ENCODE measurements at regions not wholly inside any gene's neighbourhood (a gene's known extent, or its start where the extent isn't known, plus 50 kb on each side); places are given as distances from the start of the nearest gene placed in this dataset.

DNA sequence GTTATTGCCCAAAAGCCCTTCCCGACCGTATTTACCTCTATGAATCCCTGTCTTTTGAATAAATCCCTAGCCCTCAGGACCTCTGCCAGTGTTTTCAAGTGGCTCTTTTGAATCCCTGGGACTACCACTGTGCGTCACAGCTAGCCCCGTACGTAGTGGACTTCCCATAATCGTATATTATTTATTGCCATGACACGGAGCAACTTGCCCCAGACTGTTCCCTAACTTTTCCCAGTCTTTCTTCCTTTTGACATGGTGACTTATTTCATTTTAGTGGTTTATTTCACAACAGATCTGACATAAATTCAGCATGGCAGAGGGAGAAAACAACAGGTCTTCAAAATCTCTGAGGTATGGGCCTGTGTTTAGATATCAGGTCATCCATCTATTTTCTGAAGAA lies 318.6 kb upstream of the KLF6 start:
- TF ChIP-seq SPI1 (IDR thresholded peaks at IDR 0.05; ENCODE audit: borderline replicate concordance, low read depth, low read length) = no peak
- TF ChIP-seq CCAR2 (IDR thresholded peaks at IDR 0.05; ENCODE audit: low read depth, low read length) = no peak
- TF ChIP-seq NCOA4 (IDR thresholded peaks at IDR 0.05; ENCODE audit: partially characterized antibody) = no peak
- no peak for TF ChIP-seq PTRF (tag; IDR thresholded peaks at IDR 0.05)
- TF ChIP-seq RBM22 (IDR thresholded peaks at IDR 0.05; ENCODE audit: low read depth, low read length, poor library complexity, severe bottlenecking) = no peak
- TF ChIP-seq, protein P1, sequence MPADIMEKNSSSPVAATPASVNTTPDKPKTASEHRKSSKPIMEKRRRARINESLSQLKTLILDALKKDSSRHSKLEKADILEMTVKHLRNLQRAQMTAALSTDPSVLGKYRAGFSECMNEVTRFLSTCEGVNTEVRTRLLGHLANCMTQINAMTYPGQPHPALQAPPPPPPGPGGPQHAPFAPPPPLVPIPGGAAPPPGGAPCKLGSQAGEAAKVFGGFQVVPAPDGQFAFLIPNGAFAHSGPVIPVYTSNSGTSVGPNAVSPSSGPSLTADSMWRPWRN (IDR thresholded peaks at IDR 0.05; ENCODE audit: low read depth) = no peak
- TF ChIP-seq BRD4 (IDR thresholded peaks at IDR 0.05) = no peak
- TF ChIP-seq, protein P2, sequence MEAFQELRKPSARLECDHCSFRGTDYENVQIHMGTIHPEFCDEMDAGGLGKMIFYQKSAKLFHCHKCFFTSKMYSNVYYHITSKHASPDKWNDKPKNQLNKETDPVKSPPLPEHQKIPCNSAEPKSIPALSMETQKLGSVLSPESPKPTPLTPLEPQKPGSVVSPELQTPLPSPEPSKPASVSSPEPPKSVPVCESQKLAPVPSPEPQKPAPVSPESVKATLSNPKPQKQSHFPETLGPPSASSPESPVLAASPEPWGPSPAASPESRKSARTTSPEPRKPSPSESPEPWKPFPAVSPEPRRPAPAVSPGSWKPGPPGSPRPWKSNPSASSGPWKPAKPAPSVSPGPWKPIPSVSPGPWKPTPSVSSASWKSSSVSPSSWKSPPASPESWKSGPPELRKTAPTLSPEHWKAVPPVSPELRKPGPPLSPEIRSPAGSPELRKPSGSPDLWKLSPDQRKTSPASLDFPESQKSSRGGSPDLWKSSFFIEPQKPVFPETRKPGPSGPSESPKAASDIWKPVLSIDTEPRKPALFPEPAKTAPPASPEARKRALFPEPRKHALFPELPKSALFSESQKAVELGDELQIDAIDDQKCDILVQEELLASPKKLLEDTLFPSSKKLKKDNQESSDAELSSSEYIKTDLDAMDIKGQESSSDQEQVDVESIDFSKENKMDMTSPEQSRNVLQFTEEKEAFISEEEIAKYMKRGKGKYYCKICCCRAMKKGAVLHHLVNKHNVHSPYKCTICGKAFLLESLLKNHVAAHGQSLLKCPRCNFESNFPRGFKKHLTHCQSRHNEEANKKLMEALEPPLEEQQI (IDR thresholded peaks at IDR 0.05) = no peak
- TF ChIP-seq, protein P3, sequence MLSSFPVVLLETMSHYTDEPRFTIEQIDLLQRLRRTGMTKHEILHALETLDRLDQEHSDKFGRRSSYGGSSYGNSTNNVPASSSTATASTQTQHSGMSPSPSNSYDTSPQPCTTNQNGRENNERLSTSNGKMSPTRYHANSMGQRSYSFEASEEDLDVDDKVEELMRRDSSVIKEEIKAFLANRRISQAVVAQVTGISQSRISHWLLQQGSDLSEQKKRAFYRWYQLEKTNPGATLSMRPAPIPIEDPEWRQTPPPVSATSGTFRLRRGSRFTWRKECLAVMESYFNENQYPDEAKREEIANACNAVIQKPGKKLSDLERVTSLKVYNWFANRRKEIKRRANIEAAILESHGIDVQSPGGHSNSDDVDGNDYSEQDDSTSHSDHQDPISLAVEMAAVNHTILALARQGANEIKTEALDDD (IDR thresholded peaks at IDR 0.05) = no peak
- Histone ChIP-seq H3K4me2 (ENCODE audit: insufficient read depth, low read length) (no peak overlapping the region), H3K9me3 (replicated peaks; ENCODE audit: control insufficient read depth, insufficient read depth, low read depth, low read length) (no peaks in the 10 kb centered on the region), H3K4me1 (replicated peaks in 1 of 2; ENCODE audit: control insufficient read depth in 2 of 2, insufficient read depth in 2 of 2, low read length in 2 of 2) (no peaks in the 10 kb centered on the region), H3K27me3 (ENCODE audit: control insufficient read depth in 2 of 2, insufficient read depth in 2 of 2, low read length in 2 of 2) (0 out of 5 replicates have a peak, but pooled peaks cover under 1 to 1% of the 10 kb centered on the region in 2 experiments), H2AFZ (ENCODE audit: low read depth, low read length) (no peak overlapping the region), H4K20me1 (replicated peaks; ENCODE audit: control insufficient read depth, insufficient read depth, low read length) (no peaks in the 10 kb centered on the region), H3K9me1 (ENCODE audit: control insufficient read depth, insufficient read depth, low read length) (no peaks in the 10 kb centered on the region), H3K9ac (ENCODE audit: insufficient read depth in 1 of 2, low read depth in 2 of 2, low read length in 2 of 2) (no peak overlapping the region), H3K36me3 (ENCODE audit: control insufficient read depth, insufficient read depth, low read length) (no peaks in the 10 kb centered on the region), H3K27ac (ENCODE audit: extremely low read depth, low read depth, low read length) (no peak overlapping the region), H3K79me2 (ENCODE audit: control insufficient read depth, insufficient read depth, low read length) (no peaks in the 10 kb centered on the region), H3K4me3 (no peak overlapping the region)
- FAIRE-seq (no peak), ATAC-seq (no peak), DNase-seq (ENCODE audit: extremely low read depth in 1 of 4, low spot score in 3 of 4) (no peak)
- WGBS (ENCODE audit: insufficient coverage, low coverage, missing lambda C conversion rate) = 1% methylated on average over 7 of the region's 7 CpGs
- intact Hi-C loops (cut with micrococcal nuclease) (no loop called here), in situ Hi-C loops (cut with MboI) (no loop called here)
- BruUV-seq (replicated peaks) = no TSS peak
- ChIA-PET CTCF (ENCODE audit: low intra/inter-chr PET ratio) (no interaction called here), POLR2A (no interaction called here)

All from K562 (cell line).